Endodermal cell (in vitro differentiated cells): ENCODE measurements at regions not wholly inside any gene's neighbourhood (a gene's known extent, or its start where the extent isn't known, plus 50 kb on each side); places are given as distances from the start of the nearest gene placed in this dataset.

ENCODE experiments used
- DNase-seq: peaks from one replicate; pipeline ENCODE4 v3.0.0-alpha.2; 2017
- H3K27ac ChIP-seq: 2 replicates; pipeline ENCODE4 v1.5.1; 2013; ENCODE audit warnings: mild to moderate bottlenecking, low read depth, low read length, moderate library complexity
- H3K27me3 ChIP-seq: 2 replicates; pipeline ENCODE4 v1.6.1; 2013; ENCODE audit warnings: mild to moderate bottlenecking, low read length, moderate library complexity; ENCODE audit not compliant: insufficient read depth, control insufficient read depth, poor library complexity, severe bottlenecking
- H3K36me3 ChIP-seq: 2 replicates; pipeline ENCODE4 v1.7.0; 2013; ENCODE audit warnings: mild to moderate bottlenecking, low read length, moderate library complexity; ENCODE audit not compliant: control insufficient read depth, insufficient read depth
- H3K4me1 ChIP-seq: one replicate; pipeline ENCODE4 v1.7.0; 2013; ENCODE audit warnings: low read length; ENCODE audit not compliant: control insufficient read depth, insufficient read depth
- H3K4me3 ChIP-seq: 2 replicates; pipeline ENCODE4 v1.5.1; 2013; ENCODE audit warnings: mild to moderate bottlenecking, low read length, moderate library complexity
- H3K9ac ChIP-seq: 2 replicates; pipeline ENCODE4 v1.6.1; 2013; ENCODE audit warnings: mild to moderate bottlenecking, low read length, moderate library complexity; ENCODE audit not compliant: poor library complexity, severe bottlenecking; ENCODE audit errors: extremely low read depth
- H3K9me3 ChIP-seq: 2 replicates; pipeline ENCODE4 v1.6.1; 2013; ENCODE audit warnings: mild to moderate bottlenecking, low read length, moderate library complexity; ENCODE audit not compliant: control insufficient read depth
- H3K27ac Mint-ChIP-seq: 2 replicates; pipeline ENCODE4 v1.8.0; 2020; ENCODE audit warnings: mixed read lengths
- H3K27me3 Mint-ChIP-seq: 2 replicates; pipeline ENCODE4 v1.8.0; 2021; ENCODE audit warnings: mild to moderate bottlenecking, mixed read lengths; ENCODE audit not compliant: insufficient read depth
- H3K36me3 Mint-ChIP-seq: 2 replicates; pipeline ENCODE4 v1.8.0; 2020; ENCODE audit warnings: low read depth, mixed read lengths
- H3K4me1 Mint-ChIP-seq: 2 replicates; pipeline ENCODE4 v1.8.0; 2020; ENCODE audit warnings: mixed read lengths
- H3K4me3 Mint-ChIP-seq: 2 replicates; pipeline ENCODE4 v1.8.0; 2020; ENCODE audit warnings: mild to moderate bottlenecking, moderate library complexity, mixed read lengths
- H3K9me3 Mint-ChIP-seq: 2 replicates; pipeline ENCODE4 v1.8.0; 2020; ENCODE audit warnings: mild to moderate bottlenecking, mixed read lengths
- WGBS, 2 experiments: methylation state at CpG; one replicate each; pipeline versions ENCODE4 v1.1.5 to v1.1.7; 2013; ENCODE audit warnings: missing lambda C conversion rate in 2 of 2, mixed read lengths in 1 of 2; ENCODE audit not compliant: insufficient coverage in 1 of 2, insufficient read length in 1 of 2; 5-methylcytosine and 5-hydroxymethylcytosine counted together
- TF ChIP-seq, protein P1 (sequence below): fragments of 200-600 bp; sonication (generic); conservative IDR thresholded peaks from 2 replicates; pipeline ENCODE4 v1.5.0; 2021; ENCODE audit warnings: antibody characterized with exemption, mild to moderate bottlenecking

DNA sequence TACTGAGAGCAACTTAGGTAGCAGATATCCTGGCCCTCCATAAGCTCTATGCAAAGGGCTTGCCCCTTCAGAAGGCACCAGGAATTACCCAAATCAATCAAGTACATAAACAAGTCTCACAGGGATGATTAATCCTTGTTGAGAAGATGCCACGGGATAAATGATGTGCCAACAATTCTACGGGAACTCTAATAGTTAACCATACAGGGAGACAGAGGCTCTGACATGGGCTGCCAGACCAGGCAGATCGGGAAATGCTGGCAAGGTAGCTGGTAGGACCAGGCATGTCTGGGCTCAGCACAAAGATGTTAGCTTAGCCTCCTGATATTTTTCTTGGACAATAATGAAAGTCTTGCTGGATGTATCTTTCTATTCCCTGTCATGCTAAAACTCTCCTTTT is 249.3 kb upstream of the THBS1 start:
- no peak overlapping the region for H3K27ac Mint-ChIP-seq
- H3K27me3 Mint-ChIP-seq: no peaks in the 10 kb centered on the region

GRCh38 chr15:39332846-39333245 is 248.0 kb upstream of the THBS1 start:
- Histone ChIP-seq H3K9me3 (no peaks in the 10 kb centered on the region), H3K27me3 (no peaks in the 10 kb centered on the region), H3K4me1 (no peaks in the 10 kb centered on the region), H3K27ac (no peak overlapping the region), H3K36me3 (no peaks in the 10 kb centered on the region), H3K4me3 (no peak overlapping the region), H3K9ac (no peak overlapping the region)
- TF ChIP-seq, protein P1, sequence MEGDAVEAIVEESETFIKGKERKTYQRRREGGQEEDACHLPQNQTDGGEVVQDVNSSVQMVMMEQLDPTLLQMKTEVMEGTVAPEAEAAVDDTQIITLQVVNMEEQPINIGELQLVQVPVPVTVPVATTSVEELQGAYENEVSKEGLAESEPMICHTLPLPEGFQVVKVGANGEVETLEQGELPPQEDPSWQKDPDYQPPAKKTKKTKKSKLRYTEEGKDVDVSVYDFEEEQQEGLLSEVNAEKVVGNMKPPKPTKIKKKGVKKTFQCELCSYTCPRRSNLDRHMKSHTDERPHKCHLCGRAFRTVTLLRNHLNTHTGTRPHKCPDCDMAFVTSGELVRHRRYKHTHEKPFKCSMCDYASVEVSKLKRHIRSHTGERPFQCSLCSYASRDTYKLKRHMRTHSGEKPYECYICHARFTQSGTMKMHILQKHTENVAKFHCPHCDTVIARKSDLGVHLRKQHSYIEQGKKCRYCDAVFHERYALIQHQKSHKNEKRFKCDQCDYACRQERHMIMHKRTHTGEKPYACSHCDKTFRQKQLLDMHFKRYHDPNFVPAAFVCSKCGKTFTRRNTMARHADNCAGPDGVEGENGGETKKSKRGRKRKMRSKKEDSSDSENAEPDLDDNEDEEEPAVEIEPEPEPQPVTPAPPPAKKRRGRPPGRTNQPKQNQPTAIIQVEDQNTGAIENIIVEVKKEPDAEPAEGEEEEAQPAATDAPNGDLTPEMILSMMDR: no peak
- H3K4me3 Mint-ChIP-seq: no peak overlapping the region
- no peaks in the 10 kb centered on the region for H3K9me3 Mint-ChIP-seq
- H3K36me3 Mint-ChIP-seq: no peaks in the 10 kb centered on the region
- no peak overlapping the region for H3K27ac Mint-ChIP-seq
- no peaks in the 10 kb centered on the region for H3K4me1 Mint-ChIP-seq
- H3K27me3 Mint-ChIP-seq: no peaks in the 10 kb centered on the region
- DNase-seq: no peak
- WGBS, 2 experiments: 95 to 100% methylated on average over 3 to 5 of the region's 5 CpGs

More for the DNA sequence above, 249.3 kb upstream of the THBS1 start:
- Histone ChIP-seq H3K9ac (no peak overlapping the region), H3K27ac (no peak overlapping the region), H3K36me3 (no peaks in the 10 kb centered on the region), H3K4me1 (no peaks in the 10 kb centered on the region), H3K27me3 (no peaks in the 10 kb centered on the region), H3K9me3 (no peaks in the 10 kb centered on the region), H3K4me3 (no peak overlapping the region)
- no peaks in the 10 kb centered on the region for H3K9me3 Mint-ChIP-seq
- H3K4me3 Mint-ChIP-seq: no peak overlapping the region
- TF ChIP-seq, protein P1: no peak
- H3K4me1 Mint-ChIP-seq: no peaks in the 10 kb centered on the region
- DNase-seq: no peak
- WGBS, 2 experiments: 94 to 100% methylated on average over 3 of the region's 3 CpGs
- H3K36me3 Mint-ChIP-seq: no peaks in the 10 kb centered on the region

- H3K36me3 ChIP-seq: no peaks in the 10 kb centered on the region
- H3K9ac ChIP-seq: no peak overlapping the region
- no peak overlapping the region for H3K27ac Mint-ChIP-seq
- no peaks in the 10 kb centered on the region for H3K36me3 Mint-ChIP-seq
- no peaks in the 10 kb centered on the region for H3K9me3 Mint-ChIP-seq
- TF ChIP-seq, protein P1: no peak
- no peaks in the 10 kb centered on the region for H3K4me1 Mint-ChIP-seq
- H3K4me1 ChIP-seq: no peaks in the 10 kb centered on the region
- H3K4me3 Mint-ChIP-seq: no peak overlapping the region
- H3K27me3 ChIP-seq: no peaks in the 10 kb centered on the region
- H3K4me3 ChIP-seq: no peak overlapping the region
- H3K27me3 Mint-ChIP-seq: no peaks in the 10 kb centered on the region
- no peak overlapping the region for H3K27ac ChIP-seq
- DNase-seq: no peak
- H3K9me3 ChIP-seq: no peaks in the 10 kb centered on the region
- WGBS, 2 experiments: 93 to 100% methylated on average over 1 to 2 of the region's 3 CpGs
Measured at GRCh38 chr15:39333393-39333792, 247.5 kb upstream of the THBS1 start.
